ENCODE measurements at regions not wholly inside any gene's neighbourhood (a gene's known extent, or its start where the extent isn't known, plus 50 kb on each side); places are given as distances from the start of the nearest gene placed in this dataset.

DNA sequence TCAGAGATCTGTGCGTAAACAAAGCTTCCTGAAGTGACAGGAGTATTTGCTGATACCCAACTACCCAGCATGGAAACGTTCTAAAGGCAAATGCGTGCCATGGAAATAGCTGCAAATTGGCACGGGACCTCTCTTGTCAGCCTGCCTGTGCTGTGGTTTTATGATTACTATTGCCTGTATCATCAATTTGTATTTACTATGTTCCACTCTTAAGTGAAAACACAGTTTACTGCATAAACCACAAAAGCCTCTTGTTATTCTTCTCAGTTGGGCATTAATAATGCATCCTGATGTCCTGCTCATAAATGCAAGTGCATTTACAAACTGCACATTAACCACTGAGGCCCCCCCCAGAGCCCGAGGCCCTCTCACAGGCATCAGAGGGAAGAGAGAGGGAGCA is 196.6 kb upstream of the SLC35G4 start:
- TF ChIP-seq, protein P1, sequence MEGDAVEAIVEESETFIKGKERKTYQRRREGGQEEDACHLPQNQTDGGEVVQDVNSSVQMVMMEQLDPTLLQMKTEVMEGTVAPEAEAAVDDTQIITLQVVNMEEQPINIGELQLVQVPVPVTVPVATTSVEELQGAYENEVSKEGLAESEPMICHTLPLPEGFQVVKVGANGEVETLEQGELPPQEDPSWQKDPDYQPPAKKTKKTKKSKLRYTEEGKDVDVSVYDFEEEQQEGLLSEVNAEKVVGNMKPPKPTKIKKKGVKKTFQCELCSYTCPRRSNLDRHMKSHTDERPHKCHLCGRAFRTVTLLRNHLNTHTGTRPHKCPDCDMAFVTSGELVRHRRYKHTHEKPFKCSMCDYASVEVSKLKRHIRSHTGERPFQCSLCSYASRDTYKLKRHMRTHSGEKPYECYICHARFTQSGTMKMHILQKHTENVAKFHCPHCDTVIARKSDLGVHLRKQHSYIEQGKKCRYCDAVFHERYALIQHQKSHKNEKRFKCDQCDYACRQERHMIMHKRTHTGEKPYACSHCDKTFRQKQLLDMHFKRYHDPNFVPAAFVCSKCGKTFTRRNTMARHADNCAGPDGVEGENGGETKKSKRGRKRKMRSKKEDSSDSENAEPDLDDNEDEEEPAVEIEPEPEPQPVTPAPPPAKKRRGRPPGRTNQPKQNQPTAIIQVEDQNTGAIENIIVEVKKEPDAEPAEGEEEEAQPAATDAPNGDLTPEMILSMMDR (conservative IDR thresholded peaks at IDR 0.05 in 1 of 2, IDR thresholded peaks at IDR 0.05 in 1 of 2; ENCODE audit: low read depth in 1 of 2, low read length in 2 of 2) = no peak
- no peak for TF ChIP-seq EZH2 (IDR thresholded peaks at IDR 0.05; ENCODE audit: low read length, missing control alignments)
